CD4-positive, alpha-beta T cell treated with Interleukin-15 for 4 hours (primary cell): ENCODE measurements at regions not wholly inside any gene's neighbourhood (a gene's known extent, or its start where the extent isn't known, plus 50 kb on each side); places are given as distances from the start of the nearest gene placed in this dataset.
"Not testable (repeated sequence)": the region's sequence is repeated elsewhere in the genome, so short reads cannot be mapped to it uniquely, and the experiment has no call there.

Experiments used
- DNase-seq: peaks from one replicate; pipeline ENCODE4 v3.0.0-alpha.2; 2020; ENCODE audit warnings: low spot score

DNA sequence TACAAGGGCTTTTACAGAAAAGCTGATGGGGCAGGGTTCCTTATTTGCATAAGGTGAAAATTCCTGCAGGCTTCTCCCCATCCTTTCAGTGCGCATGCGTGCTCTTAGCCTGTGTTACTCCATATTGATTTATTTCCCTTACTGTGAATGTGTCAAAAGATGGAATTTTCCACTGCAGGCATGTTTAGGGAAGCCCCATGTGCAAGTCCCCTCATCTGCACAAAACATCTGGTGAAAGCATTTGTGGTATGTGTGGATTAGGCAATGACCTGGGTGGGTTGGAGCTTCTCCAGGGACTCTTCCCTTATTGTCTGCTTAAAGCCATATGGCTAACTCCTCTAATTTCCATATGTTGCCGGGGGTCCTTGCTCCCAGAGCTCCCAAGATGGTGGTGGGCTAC is 912.7 kb upstream of the LRFN5 start:
- DNase-seq = no peak

DNA sequence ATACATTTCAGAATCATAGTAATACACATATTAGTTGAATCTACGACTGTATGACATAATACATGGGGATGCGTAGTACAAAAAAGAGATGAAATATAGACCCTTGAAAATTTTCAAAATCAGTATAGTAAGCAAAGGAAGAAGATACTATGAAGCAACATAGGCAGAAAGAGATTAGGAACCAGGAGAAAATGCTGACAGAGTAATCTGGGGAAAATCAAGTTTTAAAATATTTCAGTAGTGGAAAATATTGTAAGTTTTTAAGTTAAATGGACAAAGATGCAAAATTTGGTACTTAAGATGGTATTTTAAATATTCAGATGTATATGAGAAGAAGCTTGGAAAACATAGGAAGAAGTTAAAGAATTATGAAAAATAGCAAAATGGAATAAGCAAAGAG is 915.6 kb upstream of the LRFN5 start:
- no peak for DNase-seq

DNA sequence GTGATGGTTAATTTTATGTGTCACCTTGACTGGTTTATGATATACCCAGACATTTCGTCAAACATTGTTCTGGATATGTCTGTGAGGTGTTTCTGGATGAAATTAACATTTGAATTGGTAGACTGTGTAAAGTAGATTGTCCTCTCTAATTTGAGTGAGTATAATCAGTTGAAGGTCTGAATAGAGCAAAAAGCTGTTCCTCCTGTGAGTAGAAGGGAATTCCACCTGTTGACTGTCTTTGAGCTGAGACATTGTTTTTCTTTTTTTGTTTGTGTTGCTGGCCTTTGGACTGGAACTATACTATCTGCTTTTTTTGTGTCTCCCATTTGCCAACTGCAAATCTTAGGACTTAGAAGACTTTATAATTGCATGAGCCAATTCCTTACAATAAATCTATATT is 920.9 kb upstream of the LRFN5 start:
- no peak for DNase-seq

DNA sequence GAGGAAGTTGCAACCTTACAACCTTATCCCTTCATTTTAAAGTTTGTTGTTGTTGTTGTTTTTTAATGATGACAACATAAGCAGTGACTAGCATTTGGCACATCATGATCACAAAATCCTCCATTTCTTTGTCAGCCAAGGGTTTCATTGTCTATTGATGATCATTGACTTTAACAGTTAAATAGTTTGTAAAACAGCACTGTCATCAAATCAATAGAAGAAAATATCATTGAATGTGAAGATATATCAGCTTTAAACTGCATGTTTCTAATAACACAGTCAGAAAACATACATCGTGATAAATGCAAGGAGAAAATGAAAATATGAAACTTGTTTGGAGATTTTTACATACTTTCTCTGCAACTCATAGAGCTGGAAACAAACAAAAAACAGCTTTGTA is 922.3 kb upstream of the LRFN5 start:
- no peak for DNase-seq

DNA sequence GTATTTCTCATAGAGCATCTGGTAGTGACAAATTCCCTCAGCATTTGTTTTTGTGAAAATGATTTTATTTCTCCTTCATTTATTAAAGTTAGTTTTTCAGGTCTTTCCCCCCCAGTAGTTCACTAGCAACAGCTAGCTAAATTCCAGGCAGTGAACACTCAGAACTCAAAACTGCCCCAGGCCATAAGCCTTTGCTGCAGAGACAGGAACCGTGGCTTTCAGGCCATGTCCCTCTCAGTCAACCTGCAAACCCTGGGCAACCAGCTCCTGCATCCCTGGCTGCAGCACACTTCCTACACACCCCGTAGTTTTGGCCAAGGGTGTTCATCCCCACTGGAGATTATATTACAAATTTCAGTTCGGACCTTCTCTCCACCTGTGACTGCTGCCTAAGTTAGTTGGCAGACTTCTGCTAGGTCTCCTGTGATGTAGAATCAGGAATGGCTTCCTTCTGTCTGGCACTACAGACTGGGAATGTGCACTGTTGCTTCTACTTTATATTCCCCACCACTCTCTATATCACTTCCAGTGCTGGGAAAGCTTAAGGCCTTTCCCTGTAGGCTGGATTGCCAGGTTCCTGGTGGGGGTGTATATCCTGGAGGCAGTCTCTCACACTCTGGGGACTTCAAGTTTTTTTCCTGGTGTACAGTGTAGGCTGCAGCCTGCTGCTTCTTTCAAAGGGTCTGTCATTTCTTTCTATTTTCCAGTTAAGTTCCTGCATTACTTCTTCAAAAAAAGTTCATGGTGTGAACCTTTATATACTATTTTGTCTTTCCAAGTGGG is 924.4 kb upstream of the LRFN5 start:
- no peak for DNase-seq

DNA sequence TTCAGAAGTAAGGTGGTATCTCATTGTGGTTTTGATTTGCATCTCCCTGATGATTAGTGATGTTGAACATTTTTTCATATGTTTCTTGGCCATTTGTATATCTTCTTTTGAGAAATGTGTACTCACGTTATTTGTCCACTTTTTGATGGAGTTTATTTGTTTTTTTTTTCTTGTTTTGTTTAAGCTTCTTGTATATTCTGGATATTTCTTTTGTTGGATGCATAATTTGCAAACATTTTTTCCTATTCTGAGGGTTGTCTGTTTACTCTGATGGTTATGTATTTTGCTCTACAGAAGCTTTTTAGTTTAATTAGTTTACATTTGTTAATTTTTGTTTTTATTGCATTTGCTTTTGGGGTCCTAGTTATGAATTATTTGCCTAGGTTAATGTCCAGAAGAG is 927.4 kb upstream of the LRFN5 start:
- DNase-seq = no peak

DNA sequence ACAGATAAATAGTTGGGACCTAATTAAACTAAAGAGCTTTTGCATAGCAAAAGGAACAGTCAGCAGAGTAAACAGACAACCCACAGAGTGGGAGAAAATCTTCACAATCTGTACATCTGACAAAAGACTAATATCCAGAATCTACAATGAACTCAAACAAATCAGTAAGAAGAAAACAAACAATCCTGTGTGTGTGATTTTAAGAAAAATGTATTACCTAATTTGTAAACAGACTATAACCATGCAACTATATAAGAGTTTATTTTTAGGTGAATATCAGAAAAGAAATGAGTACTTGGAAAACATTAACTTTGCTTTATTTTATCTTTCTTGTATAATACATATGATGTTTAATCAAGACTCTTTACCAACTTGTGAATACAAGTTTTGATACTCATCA is 929.5 kb upstream of the LRFN5 start:
- DNase-seq = not testable (repeated sequence)

DNA sequence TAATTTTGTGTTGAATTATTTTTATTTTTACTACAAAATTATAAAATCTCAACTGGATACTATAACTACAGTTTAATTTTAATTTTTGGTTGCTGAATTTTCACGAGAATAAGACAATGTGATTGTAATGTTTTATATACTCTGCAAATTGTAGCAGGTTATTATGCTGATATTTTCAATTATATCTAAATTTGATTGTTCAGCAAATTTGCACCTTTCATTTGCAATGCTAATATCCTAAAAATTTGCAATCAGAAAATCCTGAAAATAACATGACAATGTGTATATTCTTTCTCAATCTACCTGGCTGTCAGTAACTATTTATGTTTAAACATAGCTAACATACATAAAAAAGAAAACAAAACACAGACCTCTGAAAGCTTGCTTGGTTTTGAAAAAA is 932.2 kb upstream of the LRFN5 start:
- DNase-seq = no peak

DNA sequence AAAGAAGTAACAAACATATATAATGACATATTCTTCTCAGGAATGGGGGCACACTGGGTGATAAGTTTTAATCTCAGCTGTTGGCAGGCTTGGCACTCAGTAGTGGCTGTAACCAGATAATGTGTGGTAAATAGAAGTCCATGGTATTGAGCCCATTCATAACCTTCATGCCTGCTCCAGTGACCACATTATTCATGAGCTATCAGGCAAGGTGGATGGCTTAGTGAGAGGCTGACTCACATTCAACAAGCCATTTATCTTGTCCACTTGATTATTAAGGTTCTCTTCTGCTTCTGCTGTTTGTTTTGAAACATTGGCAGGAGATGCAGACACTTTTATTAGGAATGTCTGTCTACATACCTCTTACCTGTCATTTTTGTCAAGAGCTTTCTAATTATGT is 950.4 kb upstream of the LRFN5 start:
- no peak for DNase-seq

DNA sequence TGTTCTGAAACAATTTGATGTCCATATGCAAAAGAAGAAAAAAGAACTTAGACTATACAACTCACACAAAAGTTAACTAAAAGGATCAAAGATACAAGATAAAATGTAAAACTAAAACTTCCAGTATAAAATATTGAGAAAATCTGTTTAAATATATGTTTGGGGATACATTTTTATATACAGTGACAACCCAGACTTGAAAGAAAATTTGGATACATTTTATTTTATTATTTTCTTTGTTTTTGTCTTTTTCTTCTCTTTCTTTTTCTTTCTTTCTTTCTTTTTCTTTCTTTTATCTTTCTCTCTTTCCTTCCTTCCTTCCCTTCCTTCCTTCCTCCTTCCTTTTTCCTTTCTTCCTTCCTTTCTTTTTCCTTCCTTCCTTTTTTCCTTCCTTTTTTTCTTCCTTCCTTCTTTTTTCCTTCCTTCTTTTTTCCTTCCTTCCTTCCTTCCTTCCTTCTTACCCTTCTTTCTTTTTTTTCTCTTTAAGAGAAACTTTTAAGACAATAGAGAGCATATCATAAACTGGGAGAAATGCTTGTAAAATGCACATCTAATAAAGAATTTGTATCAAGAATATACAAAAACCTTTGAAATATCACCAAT is 954.5 kb upstream of the LRFN5 start:
- DNase-seq = no peak

DNA sequence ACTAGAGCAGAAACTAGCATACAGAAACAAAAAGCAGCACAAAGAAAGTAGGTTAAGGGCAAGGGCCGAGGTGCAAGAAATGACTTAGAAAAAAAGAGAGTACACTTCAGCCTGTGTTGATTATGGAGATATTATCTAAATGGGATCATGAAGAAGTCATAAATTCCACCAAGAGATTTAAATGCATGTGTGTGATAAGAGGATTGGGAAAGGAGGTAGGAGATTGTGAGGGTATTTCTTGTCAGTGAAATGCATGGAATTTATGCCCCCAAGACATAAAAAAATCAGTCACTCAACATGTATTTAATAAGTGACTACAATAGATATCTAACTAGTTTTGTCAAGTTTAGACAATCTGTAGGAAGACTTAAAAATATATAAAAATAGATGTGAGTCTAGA is 976.2 kb upstream of the LRFN5 start:
- no peak for DNase-seq

DNA sequence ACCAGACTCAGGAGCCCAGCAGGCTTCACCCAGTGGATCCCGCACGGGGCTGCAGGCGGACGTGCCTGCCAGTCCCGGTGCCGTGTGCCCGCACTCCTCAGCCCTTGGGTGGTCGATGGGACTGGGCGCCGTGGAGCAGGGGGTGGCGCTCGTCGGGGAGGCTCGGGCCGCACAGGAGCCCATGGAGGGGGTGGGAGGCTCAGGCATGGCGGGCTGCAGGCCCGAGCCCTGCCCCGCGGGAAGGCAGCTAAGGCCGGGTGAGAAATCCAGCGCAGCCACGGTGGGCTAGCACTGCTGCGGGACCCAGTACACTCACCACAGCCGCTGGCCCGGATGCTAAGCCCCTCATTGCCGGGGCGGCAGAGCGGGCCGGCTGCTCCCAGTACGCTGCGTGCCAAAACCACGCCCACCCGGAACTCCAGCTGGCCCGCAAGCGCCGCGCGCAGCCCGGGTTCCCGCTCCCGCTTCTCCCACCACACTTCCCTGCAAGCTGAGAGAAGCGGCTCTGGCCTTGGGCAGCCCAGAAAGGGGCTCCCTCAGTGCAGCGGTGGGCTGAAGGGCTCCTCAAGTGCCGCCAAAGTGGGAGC is 977.0 kb upstream of the LRFN5 start:
- not testable (repeated sequence) for DNase-seq

DNA sequence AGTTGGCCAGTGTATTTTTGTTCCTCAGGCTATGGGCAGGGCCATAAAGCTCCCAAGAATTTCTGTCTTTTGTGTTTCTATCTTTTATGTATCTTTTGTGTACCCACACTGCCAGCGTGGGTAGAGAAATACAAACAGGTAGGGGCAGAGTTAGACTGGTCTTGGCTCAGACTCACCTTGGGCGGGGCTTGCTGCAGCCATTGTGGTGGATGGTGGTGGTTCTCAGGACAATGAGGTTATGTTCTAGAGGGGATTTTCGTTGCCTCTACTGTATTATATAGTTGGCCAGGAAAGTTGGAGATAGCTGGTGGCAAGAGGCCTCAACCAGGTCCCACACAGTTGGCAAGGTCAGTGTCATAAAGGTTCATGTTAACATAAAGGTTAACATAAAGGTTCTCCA is 977.5 kb upstream of the LRFN5 start:
- no peak for DNase-seq

DNA sequence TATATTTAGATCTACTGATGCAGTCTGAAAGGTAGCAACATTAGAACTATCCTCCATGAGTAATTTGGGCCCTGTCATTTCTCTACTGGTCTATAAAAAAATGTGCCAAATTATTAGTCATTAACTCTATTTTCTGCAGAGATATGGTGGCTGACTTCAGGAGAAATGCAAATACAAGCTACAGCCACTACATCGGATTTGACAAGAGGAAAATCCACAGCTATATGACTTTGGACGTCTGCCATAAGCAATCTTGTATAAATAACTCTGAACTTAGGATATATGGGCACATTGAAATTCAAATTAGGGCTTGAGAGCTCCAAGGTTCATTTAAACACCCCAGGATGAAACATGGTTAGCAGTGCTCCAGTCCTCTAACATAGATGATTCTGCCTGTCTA is 983.0 kb upstream of the LRFN5 start:
- no peak for DNase-seq

DNA sequence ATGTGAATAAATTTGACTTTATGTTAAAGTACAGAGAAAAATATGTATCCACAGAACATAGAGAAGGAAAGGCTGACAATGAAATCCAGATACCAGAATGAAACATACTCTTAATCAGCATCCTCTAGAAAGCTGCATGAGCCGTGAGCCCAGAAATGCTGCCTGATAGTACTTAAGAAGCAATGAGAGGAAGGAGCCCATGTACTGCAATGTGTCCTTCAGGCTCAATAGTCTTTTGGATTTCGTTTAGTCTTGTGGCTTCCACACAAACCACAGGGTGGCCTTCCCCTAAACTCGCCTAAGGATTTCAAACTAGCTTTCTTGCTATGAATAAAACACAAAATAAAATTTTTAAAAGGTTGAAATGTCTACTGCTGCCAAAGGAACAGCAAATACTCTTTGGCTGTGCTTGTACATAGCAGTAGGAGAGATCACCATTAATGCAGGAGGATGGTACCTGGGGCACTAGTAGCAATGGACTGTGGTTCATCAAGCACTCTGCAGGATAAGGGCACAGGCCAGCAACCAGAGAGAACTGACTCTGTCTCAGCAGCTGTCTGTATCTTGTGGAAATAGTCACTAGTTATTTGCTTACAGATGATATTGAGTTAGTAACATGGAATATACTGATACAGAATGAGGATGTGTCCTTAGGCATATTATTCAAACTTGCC is 988.3 kb upstream of the LRFN5 start:
- DNase-seq = no peak

DNA sequence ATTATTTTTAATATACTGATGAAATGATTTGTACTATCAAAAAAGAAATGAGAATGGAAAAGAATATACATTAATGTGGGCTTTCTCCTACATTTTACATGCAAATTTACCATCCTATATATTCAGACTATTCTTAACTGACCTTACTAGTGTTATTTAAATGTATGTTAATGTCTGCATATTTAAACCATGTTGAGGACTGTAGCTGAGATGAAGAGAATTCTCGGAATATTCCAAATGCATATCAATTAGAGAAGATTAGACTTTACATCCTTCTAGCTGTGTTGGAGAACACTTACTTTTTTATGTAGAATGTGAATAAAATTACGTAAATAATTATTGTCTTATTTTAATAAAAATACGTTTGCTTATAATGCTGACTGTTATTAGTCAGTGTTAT is 990.1 kb upstream of the LRFN5 start:
- no peak for DNase-seq

DNA sequence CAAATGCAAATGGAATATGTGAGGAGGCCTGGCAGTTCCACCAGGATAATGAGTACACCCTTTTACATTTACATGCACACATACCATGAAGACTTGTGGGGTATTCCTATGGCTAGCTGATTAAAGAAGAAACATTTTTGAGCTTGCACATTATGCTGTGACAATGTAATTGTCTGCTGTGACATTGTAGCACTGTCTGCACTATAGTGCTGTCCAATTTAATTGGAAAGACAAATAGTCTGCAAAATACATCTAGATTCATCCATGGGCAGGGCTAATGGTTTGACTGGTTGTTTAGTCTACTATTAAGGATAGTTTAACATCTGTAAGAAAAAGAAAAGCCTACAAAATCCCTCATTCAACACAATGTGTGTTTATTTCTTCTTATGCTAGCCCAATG is 1005.6 kb upstream of the LRFN5 start:
- no peak for DNase-seq

DNA sequence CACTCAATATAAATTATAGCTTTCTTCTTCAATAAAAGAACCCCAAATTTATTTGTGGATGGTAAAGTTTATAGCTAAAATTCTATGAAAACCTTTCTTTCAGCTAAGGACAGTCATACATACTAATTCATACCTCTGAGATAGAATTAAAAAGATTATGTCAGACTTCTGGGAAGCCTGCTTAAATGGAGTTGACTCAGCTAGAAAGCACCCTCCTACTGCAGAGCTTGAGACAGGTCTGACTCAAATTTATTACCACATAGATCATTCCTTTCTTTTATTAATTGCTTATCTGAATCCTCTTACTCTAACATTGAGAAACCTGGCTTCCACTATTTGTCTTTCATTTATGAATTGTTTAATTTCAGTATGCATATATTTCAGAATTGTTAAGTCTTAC is 1007.0 kb upstream of the LRFN5 start:
- DNase-seq = no peak

DNA sequence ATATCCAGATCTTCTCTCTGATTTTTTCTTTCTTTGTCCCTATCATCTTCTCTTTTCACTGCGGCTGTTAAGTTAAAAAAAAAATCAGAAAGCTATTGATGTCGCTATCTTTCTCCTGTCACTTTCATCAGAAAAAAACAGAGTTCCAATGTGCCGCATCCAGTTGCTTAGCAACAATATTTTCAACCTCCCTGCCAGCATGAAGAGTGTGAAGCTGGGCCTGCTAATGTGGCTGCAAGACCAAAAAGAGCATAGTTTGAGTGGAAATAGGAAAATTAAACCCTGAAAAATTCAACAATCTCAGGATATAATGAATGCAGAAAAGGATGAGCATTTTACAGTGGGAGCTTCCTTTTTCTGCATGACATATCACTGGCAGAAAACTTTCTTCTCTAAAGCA is 1025.4 kb upstream of the LRFN5 start:
- DNase-seq = no peak

DNA sequence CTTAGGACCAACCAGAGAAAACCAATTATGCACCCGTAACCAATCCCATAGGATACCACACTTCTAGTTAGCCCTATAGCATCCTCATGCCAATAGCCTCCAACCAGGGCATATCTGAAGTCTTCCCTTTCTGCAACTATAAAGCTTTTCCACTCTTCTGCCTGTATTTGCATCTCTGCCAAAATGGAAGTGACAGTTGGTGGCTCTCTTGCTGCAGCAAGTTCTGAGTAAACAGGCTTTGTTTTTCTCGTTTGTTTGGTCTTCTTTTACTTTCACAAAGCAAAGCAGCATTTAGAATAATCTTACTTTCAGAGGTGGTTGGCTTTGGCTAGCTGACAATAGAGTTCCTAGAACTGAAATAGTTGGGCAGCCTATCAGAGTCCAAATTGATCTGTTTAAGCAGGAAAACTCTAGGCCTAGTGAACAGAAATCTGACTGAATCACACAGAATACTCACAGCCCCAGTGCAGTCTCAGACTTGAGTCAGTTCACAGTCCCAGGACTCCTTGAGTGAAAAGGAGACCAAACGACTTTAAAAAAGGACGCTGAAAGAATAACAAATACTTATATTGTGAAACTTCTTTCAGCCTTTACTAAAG is 1029.7 kb upstream of the LRFN5 start:
- DNase-seq = no peak

DNA sequence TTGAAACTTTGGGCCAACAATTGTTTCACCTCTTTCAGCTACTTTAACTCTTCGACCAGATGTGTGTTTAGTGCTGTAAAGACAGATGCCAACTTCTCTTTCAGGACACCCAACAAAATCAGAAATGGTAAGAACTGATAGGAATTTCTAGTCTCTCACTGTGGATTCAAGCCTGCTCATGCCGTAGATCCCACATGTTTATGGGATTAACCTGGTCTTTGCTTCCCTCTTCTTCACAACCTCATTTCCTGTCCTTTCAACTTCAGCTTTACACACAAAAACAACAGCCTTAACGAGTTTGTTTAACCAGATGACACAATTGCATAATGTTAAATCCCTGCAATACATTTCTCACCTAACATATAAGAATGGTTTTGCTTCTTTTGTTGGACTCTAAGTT is 1031.9 kb upstream of the LRFN5 start:
- DNase-seq = no peak

DNA sequence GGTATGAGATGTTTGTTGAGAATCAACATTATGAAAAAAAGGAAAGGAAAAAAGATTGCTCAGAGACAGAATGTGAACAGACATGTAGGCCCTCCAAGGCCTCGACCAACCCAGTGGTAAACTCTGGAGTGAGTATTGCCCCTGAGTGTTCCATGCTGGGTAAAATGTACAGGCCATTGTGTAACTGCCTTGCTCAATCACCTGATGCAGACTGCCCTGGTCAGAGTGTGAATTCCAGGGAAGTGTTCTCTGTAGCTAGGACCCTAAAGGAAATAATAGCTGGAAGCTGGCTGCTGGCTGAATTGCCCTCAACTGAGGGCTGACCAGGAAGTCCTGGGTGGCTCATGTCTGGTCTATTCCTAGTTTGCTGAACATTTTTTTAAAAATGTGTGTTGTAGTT is 1081.4 kb upstream of the LRFN5 start:
- no peak for DNase-seq

DNA sequence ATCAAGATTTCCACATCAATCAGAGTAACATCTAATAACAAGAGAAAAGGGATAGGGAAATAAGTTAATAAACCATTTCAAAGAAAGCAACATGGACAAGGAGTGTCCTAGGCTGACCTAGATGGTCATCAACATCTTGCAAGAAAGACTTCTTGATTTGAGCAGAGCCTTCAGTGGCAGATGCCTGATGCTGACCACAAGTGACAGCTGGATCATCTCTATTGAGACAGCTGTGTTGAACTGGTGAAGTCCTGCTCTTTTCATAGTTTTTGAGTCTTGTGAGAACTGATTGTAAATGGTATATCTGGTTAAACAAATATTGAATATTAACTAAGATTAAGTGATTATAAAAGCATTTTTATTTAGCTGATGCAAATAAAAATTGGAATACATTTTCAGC is 1083.6 kb upstream of the LRFN5 start:
- DNase-seq = no peak
